HG03521 (cell line): ENCODE measurements at regions not wholly inside any gene's neighbourhood (a gene's known extent, or its start where the extent isn't known, plus 50 kb on each side); places are given as distances from the start of the nearest gene placed in this dataset.

Experiments
- ATAC-seq: cut with Tn5 transposase; IDR thresholded peaks from one replicate; pipeline ENCODE4 v1.9.1; 2021; ENCODE audit warnings: mild to moderate bottlenecking, moderate library complexity; ENCODE audit not compliant: unreplicated experiment

- no peak for ATAC-seq
Observed at GRCh38 chr19:29292153-29292552, 79.2 kb upstream of the UQCRFS1 start.

GRCh38 chr19:29292562-29292961 lies 79.6 kb upstream of the UQCRFS1 start:
- ATAC-seq = no peak

DNA sequence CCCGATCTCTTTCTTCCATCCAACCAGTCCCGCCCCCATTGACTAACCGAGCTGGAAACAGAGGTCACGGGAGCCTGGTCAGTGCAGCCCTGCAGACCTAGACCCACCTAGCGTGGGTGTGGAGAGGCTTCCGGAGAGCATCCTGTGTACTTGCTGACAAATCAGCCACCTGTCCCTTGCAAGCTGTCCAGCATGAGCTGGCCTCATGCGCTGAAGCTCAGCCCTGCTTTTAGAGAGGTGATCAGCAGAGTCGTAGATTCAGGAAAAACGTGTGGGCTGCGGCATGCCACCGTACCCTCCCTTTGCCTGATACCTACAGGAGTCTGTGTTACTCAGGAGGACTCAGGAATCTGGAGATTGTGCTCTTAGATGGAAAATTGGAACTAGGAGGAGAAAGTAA lies 80.3 kb upstream of the UQCRFS1 start:
- no peak for ATAC-seq

- no peak for ATAC-seq
Observed at GRCh38 chr19:29293736-29294342, 80.9 kb upstream of the UQCRFS1 start.

DNA sequence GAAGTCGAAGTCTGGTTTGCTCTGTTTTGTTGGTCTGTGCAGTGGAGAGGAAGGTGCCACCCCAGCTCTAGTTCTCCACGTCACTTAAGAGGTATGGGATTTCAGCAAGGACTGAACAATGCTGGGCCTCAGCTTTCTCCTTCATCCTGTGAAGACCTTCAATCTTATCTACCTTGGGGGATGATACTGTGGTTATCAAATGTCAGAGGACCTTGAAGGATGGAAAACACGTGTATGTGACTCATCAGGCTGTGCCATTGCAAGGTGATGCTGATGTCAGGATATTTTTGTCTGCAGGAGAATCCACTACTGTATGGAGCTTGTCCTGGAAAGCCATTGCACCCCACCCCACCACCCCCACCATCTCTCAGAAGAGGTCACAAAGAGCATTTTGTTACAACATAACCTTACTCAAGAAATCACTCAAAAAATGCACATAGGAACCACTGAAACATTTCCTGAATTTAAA lies 81.4 kb upstream of the UQCRFS1 start:
- no peak for ATAC-seq

GRCh38 chr19:29295285-29295684 lies 82.3 kb upstream of the UQCRFS1 start:
- no peak for ATAC-seq

GRCh38 chr19:29297381-29297780 lies 84.4 kb upstream of the UQCRFS1 start:
- no peak for ATAC-seq

DNA sequence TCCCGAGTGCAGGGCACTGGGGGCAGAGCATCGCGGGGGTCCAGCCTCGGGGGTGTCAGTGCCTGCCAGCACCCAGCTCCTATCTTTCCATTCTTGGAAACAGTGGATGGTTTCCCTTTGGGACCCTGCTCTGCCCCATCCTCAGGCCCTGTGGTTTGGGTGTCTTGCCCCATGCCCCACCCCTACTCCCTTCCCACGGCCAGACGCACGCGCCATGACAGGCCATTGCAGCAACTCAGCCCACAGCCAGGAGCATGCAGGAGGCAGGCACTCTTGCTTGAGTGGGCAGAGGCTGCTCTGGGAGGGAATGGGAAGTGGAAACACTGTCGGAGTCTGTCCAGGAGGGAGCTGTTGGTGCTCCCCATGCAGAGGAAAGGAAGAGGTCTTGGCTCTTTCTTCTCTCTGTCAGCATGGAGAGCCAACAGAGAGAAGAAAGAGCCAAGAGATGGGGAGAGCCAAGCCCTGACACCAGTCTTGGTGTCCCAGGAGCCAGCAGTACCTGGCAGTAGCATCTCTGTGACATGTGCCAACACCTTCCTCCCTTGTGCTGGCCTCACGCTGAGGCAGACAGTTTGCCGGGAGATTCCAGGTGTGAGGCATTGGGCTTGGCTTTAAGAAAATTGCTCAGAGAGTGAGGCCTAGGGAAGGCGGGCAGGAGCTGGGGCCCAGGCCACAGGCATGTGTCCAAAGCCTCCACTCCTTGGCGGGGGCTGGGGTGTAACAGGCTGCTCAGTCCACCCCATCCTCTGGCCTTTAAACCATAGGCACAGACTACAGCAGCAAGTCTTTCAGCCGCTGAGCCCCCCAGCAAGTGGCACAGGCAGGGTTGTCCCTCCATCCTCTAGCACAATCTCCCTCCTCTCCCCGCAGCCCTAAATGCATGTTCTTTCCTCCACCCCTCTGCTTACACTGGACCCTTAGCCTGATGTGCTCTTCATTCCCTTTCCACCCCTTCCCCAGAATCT lies 86.7 kb upstream of the UQCRFS1 start:
- no peak for ATAC-seq

- ATAC-seq = no peak
Observed at GRCh38 chr19:29302002-29302928, 89.3 kb upstream of the UQCRFS1 start.

DNA sequence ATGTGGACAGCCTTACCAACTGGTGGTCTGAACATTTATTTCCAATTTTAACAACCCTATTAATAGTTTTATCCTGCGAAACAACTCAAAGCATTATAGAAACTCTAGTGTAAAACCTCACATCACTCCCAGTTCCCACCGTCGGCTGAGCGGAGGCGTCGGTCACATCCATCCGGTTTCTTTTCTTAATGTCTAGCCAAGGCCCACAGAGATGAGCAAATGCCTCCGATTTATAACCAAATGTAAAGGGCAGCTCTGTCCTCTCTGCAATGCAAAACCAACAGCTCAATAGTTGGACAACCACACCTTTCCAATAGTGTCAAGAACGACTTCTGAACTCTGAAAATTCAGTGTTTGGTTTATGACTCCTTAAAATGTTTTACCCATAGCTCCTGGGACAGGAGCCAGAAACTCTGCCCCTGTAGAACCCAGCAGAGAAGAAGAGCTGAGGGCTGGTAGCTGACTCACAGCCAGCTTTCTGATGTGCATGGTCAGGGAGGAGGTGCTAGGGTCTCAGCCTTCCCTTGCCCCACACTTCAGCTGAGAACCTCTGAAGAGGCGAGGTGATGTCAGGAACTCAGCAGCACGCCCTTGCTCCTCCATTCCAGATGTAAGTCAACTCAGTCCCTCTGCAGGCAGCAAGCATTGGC lies 90.2 kb upstream of the UQCRFS1 start:
- ATAC-seq = no peak

GRCh38 chr19:29303719-29304090 lies 90.8 kb upstream of the UQCRFS1 start:
- ATAC-seq = no peak

DNA sequence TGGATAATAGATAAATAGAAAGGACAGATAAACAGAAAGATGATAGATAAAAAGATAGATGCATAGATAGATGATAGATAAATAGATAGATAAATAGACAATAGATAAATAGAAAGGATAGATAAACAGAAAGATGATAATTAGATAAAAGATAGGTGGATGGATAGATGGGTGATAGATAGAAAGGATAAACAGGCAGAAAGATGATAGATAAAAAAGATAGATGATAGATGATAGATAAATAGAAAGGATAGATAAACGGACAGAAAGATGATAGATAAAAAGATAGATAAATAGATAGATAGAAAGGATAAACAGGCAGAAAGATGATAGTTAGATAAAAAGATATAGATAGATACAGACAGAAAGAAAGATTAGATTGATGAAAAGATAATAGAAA lies 92.3 kb upstream of the UQCRFS1 start:
- ATAC-seq = no peak

- no peak for ATAC-seq
Observed at GRCh38 chr19:29308977-29309590, 96.1 kb upstream of the UQCRFS1 start.

GRCh38 chr19:29309637-29310036 lies 96.7 kb upstream of the UQCRFS1 start:
- ATAC-seq = no peak

GRCh38 chr19:29311191-29311790 lies 98.3 kb upstream of the UQCRFS1 start:
- ATAC-seq = no peak

GRCh38 chr19:29315556-29316190 lies 102.7 kb upstream of the UQCRFS1 start:
- ATAC-seq = no peak

GRCh38 chr19:29318581-29318980 lies 105.6 kb upstream of the UQCRFS1 start:
- no peak for ATAC-seq

GRCh38 chr19:29320086-29320485 lies 107.1 kb upstream of the UQCRFS1 start:
- ATAC-seq = no peak

- no peak for ATAC-seq
Observed at GRCh38 chr19:29320618-29321017, 107.7 kb upstream of the UQCRFS1 start.
